ENCODE measurements at regions not wholly inside any gene's neighbourhood (a gene's known extent, or its start where the extent isn't known, plus 50 kb on each side); places are given as distances from the start of the nearest gene placed in this dataset.

DNA sequence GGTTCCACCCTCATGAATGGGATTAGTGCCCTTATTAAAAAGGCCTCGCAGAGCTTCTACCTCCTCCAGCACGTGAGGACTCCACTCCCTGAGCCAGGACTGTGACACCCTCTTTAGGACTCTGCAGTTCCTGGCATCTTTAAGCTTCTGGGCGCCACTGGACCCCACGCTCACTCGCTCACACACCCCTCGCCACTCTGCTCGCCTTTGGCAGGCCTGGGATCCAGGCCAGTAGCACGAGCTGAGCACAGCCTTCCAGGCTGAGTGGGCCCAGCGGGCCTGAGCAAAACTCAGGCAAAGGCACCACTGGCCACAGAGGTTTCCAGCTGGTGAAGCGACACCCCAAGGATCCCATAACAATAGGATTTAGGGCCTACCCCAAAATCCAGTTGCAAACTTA is 107.9 kb upstream of the GPC1 start:
- H3K4me3 ChIP-seq (ENCODE audit: low read length): no peak overlapping the region
- no peak overlapping the region for H3K4me2 ChIP-seq (ENCODE audit: low read length)
- H3K9ac ChIP-seq (ENCODE audit: low read depth, low read length): no peak overlapping the region
- H3K9me3 ChIP-seq (replicated peaks; ENCODE audit: low read length): no peaks in the 10 kb centered on the region
- no peaks in the 10 kb centered on the region for H3K36me3 ChIP-seq (ENCODE audit: insufficient read depth, low read length)
- peaks cover 48% of the 10 kb centered on the region for H3K27me3 ChIP-seq (ENCODE audit: control insufficient read depth, insufficient read depth, low read length)
- peaks cover 9% of the 10 kb centered on the region for H3K4me1 ChIP-seq (ENCODE audit: control insufficient read depth, insufficient read depth, low read length)

DNA sequence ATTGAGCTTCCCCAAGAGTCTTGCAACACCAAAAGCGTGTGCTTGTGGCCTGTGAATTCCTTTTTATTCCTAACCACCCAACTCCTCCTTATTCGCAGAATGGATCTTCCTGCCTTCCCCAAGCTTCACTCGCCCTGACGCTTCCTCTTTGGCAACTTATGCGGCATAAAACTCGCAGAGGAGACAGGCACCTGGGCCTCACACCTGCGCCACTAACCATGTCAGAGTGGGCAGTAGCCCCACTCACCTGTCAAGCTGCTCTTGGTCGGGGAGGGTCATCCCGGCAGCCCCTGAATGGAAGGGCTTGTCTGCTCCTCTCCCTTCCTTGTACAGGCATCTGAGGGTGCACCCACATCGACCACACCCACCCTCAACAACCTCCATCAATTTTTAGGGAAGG is 106.9 kb upstream of the GPC1 start:
- H3K9me3 ChIP-seq (replicated peaks; ENCODE audit: low read length): no peaks in the 10 kb centered on the region
- no peak overlapping the region for H3K9ac ChIP-seq (ENCODE audit: low read depth, low read length)
- H3K27me3 ChIP-seq (ENCODE audit: control insufficient read depth, insufficient read depth, low read length): peaks cover 51% of the 10 kb centered on the region
- no peak overlapping the region for H3K4me3 ChIP-seq (ENCODE audit: low read length)
- H3K4me2 ChIP-seq (ENCODE audit: low read length): no peak overlapping the region
- H3K4me1 ChIP-seq (ENCODE audit: control insufficient read depth, insufficient read depth, low read length): peaks cover 6% of the 10 kb centered on the region
- H3K36me3 ChIP-seq (ENCODE audit: insufficient read depth, low read length): no peaks in the 10 kb centered on the region

DNA sequence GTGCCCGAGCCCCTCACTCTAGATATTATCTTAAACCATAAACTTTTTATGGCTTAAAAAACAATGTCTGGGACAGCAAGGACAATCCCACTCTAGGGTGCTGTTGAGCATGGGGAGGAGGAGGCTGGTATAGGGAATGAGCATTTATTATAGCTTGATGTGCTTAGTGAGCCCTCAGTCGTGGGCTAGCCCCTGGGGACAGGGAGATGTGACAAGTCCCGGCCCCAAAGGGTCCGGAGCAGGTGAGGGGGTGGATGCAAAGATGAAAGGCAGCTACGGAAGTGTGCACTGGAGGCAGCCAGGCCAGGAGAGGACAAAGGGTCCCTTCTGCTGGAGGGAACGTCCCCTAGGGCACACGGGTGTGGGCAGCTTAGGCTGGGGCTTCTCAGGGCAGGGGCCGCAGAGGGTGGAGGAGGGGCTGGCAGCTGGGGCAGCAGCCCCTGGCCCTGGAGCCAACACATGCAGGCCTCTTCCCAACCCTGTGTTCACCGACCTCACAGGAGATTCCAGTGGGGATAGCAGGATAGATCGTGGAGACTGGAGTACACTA is 106.3 kb upstream of the GPC1 start:
- Histone ChIP-seq H3K4me3 (ENCODE audit: low read length) (no peak overlapping the region), H3K4me2 (ENCODE audit: low read length) (no peak overlapping the region), H3K9me3 (replicated peaks; ENCODE audit: low read length) (no peaks in the 10 kb centered on the region), H3K36me3 (ENCODE audit: insufficient read depth, low read length) (no peaks in the 10 kb centered on the region), H3K27me3 (ENCODE audit: control insufficient read depth, insufficient read depth, low read length) (peaks cover 49% of the 10 kb centered on the region), H3K4me1 (ENCODE audit: control insufficient read depth, insufficient read depth, low read length) (peaks cover 6% of the 10 kb centered on the region), H3K9ac (ENCODE audit: low read depth, low read length) (no peak overlapping the region)

DNA sequence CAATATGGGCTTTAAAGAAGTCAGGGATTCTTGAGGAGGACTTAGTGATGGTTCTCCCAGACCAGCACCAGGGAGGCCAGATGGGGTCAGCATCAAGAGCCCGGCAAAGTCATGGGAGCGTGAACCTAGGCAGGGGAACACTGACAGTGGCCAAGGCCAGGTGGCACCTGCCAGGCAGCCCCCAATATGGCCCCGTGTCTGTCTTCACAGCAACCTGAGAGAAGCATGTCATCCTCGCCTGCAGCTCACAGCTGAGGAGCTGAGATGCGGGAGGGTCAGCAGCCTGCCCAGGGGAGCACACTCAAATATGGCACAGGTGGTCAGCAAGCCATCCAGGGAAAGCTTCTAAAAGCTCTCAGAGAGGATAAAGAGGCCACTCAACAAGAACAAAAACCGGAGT is 105.7 kb upstream of the GPC1 start:
- peaks cover 6% of the 10 kb centered on the region for H3K4me1 ChIP-seq (ENCODE audit: control insufficient read depth, insufficient read depth, low read length)
- no peak overlapping the region for H3K4me3 ChIP-seq (ENCODE audit: low read length)
- H3K9ac ChIP-seq (ENCODE audit: low read depth, low read length): no peak overlapping the region
- H3K9me3 ChIP-seq (replicated peaks; ENCODE audit: low read length): no peaks in the 10 kb centered on the region
- H3K36me3 ChIP-seq (ENCODE audit: insufficient read depth, low read length): no peaks in the 10 kb centered on the region
- H3K4me2 ChIP-seq (ENCODE audit: low read length): no peak overlapping the region
- H3K27me3 ChIP-seq (ENCODE audit: control insufficient read depth, insufficient read depth, low read length): peaks cover 48% of the 10 kb centered on the region

DNA sequence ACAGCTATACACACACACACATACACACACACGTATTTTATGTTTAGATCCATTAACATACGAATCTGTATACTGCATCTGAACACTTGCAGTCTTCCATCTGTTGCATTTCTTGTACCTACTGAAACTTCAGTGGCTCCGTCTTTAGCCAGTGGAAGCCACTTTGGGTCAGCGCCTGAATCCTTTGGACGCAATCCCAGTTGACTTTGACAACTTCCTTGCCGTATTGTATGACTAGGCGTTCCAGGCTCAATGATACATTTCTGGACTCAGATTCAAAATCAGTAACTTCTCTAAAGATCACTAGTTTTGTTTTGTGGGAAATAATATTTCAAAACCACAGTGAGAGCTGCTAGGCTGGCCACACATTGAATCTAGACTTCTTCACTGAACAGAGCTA is 101.5 kb upstream of the GPC1 start:
- Histone ChIP-seq H3K4me3 (ENCODE audit: low read length) (no peak overlapping the region), H3K9me3 (replicated peaks; ENCODE audit: low read length) (no peaks in the 10 kb centered on the region), H3K9ac (ENCODE audit: low read depth, low read length) (no peak overlapping the region), H3K36me3 (ENCODE audit: insufficient read depth, low read length) (no peaks in the 10 kb centered on the region), H3K4me1 (ENCODE audit: control insufficient read depth, insufficient read depth, low read length) (no peaks in the 10 kb centered on the region), H3K4me2 (ENCODE audit: low read length) (no peak overlapping the region), H3K27me3 (ENCODE audit: control insufficient read depth, insufficient read depth, low read length) (peaks cover 45% of the 10 kb centered on the region)

DNA sequence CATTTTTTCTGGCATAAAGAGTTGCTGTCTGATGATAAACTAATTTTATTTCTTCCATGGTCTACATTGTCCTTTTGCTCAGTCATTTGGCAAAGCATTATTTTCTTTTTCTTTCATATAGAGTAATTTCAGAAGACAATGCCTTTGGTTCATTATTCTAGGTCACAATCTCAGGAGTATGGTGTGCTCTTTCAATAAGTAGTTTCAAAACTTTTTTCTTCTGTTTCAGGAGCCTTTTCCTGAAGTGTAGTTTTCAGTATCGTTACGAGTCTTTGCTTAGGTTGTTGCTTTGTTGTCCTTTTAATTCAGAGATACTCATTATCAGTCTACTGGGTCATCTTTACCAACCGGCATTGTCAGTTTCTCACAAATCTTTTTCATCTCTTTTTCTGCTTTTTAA is 100.4 kb upstream of the GPC1 start:
- H3K4me2 ChIP-seq (ENCODE audit: low read length): no peak overlapping the region
- H3K4me1 ChIP-seq (ENCODE audit: control insufficient read depth, insufficient read depth, low read length): no peaks in the 10 kb centered on the region
- H3K9me3 ChIP-seq (replicated peaks; ENCODE audit: low read length): no peaks in the 10 kb centered on the region
- no peaks in the 10 kb centered on the region for H3K36me3 ChIP-seq (ENCODE audit: insufficient read depth, low read length)
- no peak overlapping the region for H3K9ac ChIP-seq (ENCODE audit: low read depth, low read length)
- no peak overlapping the region for H3K4me3 ChIP-seq (ENCODE audit: low read length)
- peaks cover 45% of the 10 kb centered on the region for H3K27me3 ChIP-seq (ENCODE audit: control insufficient read depth, insufficient read depth, low read length)

DNA sequence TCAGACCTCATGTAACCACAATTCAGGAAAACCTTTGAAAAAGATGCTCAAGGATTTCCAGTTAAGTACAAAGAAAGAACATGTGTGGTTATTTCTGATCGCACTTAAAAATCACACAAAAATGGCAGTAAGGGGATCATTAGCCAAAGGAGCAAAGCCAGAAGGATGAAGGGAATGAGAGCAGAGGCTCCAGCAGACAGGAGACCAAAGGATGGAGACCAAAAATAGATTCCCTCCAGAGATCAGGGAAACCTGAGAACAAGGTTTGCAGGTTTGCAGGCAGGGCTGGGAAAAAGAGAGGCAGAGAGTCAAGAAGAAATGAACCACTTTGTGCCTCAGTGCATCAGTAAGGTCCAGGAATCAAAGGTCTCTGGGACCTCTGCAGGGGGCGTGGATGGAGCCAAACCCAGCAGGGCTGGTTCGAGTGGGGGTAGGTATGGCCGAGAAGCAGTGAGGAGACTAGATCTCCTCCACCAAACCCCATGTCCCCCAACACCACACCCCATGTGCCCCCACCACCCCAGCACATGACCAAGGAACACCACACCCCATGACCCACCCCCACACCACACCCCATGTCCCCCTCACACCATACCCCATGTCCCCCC is 98.5 kb upstream of the GPC1 start:
- Histone ChIP-seq H3K4me2 (ENCODE audit: low read length) (no peak overlapping the region), H3K27me3 (ENCODE audit: control insufficient read depth, insufficient read depth, low read length) (peaks cover 33% of the 10 kb centered on the region), H3K4me1 (ENCODE audit: control insufficient read depth, insufficient read depth, low read length) (no peaks in the 10 kb centered on the region), H3K36me3 (ENCODE audit: insufficient read depth, low read length) (no peaks in the 10 kb centered on the region), H3K9ac (ENCODE audit: low read depth, low read length) (no peak overlapping the region), H3K9me3 (replicated peaks; ENCODE audit: low read length) (no peaks in the 10 kb centered on the region), H3K4me3 (ENCODE audit: low read length) (no peak overlapping the region)

DNA sequence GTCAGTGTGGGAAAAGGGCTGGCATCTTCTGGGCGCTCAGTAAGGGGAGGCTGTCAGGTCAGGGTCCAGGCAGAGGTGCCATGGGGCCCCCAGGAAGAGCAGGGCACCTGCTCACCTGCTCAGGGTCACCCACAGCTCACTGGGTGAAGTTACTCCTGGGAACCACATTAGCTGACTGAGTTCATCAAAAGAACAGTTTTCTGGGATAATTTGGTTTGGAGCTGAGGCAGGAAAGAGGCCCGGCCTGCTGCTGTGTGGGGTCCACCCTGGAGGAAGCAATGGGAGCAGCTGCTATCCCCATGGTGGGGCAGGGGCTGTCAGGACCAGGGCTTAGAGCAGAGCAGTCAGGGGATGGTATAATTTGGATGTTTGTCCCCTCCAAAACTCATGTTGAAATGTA is 97.2 kb upstream of the GPC1 start:
- H3K4me3 ChIP-seq (ENCODE audit: low read length): no peak overlapping the region
- no peak overlapping the region for H3K4me2 ChIP-seq (ENCODE audit: low read length)
- no peaks in the 10 kb centered on the region for H3K4me1 ChIP-seq (ENCODE audit: control insufficient read depth, insufficient read depth, low read length)
- H3K9ac ChIP-seq (ENCODE audit: low read depth, low read length): no peak overlapping the region
- H3K36me3 ChIP-seq (ENCODE audit: insufficient read depth, low read length): no peaks in the 10 kb centered on the region
- H3K9me3 ChIP-seq (replicated peaks; ENCODE audit: low read length): no peaks in the 10 kb centered on the region
- H3K27me3 ChIP-seq (ENCODE audit: control insufficient read depth, insufficient read depth, low read length): peaks cover 25% of the 10 kb centered on the region

DNA sequence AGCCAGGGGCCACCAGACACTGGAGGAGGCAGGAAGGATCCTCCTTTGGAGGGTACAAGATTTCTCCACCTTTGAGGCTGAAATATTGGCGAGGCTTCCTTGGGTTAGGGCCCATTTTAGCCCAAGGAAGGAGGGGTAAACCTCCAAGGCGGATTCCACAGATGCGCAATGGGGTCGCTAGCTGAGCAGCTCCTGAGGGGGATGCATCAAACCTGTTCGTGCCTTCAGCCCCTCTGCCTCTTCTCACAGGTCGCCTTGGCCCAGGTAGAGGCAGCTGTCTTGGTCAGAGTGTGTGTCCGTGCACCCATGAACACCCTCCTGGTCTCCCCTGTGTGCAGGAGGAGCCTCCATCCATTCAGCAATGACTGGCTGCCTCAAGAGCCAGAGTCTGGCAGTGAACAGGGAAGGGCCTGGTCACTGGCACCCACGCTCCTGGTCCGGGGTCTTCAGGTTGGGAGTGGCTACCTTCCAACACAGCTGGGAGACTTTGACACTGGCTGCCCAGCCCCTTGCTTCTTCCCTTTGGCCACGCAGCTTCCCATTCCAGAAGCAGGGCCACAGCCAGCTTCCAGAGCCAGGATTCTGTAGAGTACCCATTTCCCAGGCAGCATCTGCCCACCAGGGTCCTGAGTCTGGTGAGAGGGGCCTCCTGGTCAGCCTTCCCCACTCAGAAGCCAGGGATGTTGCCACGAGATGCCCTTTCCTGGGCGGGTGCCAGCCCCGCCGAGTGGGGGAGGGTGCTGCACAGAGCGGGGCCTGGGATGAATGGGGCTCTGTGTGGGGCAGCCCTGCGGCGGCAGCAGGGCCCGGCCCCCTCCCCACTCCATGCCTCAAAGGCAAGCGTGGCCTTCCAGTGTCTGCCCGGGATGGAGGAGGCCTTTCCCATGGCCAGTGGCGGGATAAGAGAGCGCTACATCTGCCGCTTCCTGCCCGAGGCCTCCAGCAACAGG is 95.8 kb upstream of the GPC1 start:
- H3K9ac ChIP-seq (ENCODE audit: low read depth, low read length): no peak overlapping the region
- no peaks in the 10 kb centered on the region for H3K36me3 ChIP-seq (ENCODE audit: insufficient read depth, low read length)

DNA sequence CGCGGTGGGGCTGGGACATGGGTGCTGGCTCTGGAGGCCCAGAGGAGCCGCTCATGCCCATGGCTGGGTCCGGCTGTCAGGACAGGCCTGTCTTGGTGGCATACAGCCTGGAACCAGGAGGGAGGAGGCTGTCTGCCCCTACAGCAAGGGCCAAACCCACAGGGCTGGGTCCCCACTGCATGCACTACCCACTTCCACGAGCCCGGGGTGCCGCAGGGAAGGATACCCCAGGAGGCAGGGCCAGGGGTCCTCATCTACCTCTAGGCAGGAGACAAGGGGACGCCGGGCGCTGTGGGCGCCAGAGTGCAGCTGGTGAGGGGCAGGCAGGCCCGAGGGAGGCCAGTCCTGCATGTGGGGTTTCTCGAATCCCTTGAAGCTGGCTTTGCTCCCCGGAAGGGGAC is 95.1 kb upstream of the GPC1 start:
- no peaks in the 10 kb centered on the region for H3K36me3 ChIP-seq (ENCODE audit: insufficient read depth, low read length)
- H3K9ac ChIP-seq (ENCODE audit: low read depth, low read length): no peak overlapping the region
- no peaks in the 10 kb centered on the region for H3K4me1 ChIP-seq (ENCODE audit: control insufficient read depth, insufficient read depth, low read length)
- H3K9me3 ChIP-seq (replicated peaks; ENCODE audit: low read length): peaks cover 6% of the 10 kb centered on the region
- no peak overlapping the region for H3K4me2 ChIP-seq (ENCODE audit: low read length)
- H3K4me3 ChIP-seq (ENCODE audit: low read length): no peak overlapping the region
- H3K27me3 ChIP-seq (ENCODE audit: control insufficient read depth, insufficient read depth, low read length): peaks cover 11% of the 10 kb centered on the region

More for the DNA sequence above, 95.8 kb upstream of the GPC1 start:
- peaks cover 15% of the 10 kb centered on the region for H3K27me3 ChIP-seq (ENCODE audit: control insufficient read depth, insufficient read depth, low read length)
- no peak overlapping the region for H3K4me3 ChIP-seq (ENCODE audit: low read length)
- no peaks in the 10 kb centered on the region for H3K9me3 ChIP-seq (replicated peaks; ENCODE audit: low read length)
- no peak overlapping the region for H3K4me2 ChIP-seq (ENCODE audit: low read length)
- no peaks in the 10 kb centered on the region for H3K4me1 ChIP-seq (ENCODE audit: control insufficient read depth, insufficient read depth, low read length)

DNA sequence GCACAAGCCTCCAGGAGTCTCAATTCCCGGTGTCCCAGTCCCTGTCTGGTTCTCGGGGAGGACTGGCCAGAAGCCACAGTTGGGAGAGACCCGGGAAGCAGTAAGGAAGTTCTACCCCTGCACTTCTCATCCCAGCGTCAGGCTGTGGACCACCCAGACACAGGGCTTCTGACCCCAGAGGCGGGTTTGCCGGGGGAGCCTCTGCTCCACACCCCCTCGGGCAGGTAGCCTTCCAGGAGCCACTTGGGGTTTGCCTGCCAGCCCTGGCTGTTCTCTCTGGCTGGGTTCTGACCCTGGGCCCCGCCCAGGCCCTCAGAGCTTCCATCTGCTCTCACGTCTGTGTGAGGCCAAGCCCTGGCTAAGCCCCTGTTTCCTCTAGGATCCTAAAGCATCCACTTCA is 94.4 kb upstream of the GPC1 start:
- H3K9me3 ChIP-seq (replicated peaks; ENCODE audit: low read length): peaks cover 12% of the 10 kb centered on the region
- H3K4me3 ChIP-seq (ENCODE audit: low read length): no peak overlapping the region
- no peak overlapping the region for H3K9ac ChIP-seq (ENCODE audit: low read depth, low read length)
- H3K27me3 ChIP-seq (ENCODE audit: control insufficient read depth, insufficient read depth, low read length): peaks cover 8% of the 10 kb centered on the region
- no peak overlapping the region for H3K4me2 ChIP-seq (ENCODE audit: low read length)
- H3K4me1 ChIP-seq (ENCODE audit: control insufficient read depth, insufficient read depth, low read length): no peaks in the 10 kb centered on the region
- H3K36me3 ChIP-seq (ENCODE audit: insufficient read depth, low read length): no peaks in the 10 kb centered on the region

Measured in skeletal muscle satellite cell (primary cell).